Ectodermal cell (in vitro differentiated cells): ENCODE measurements at regions not wholly inside any gene's neighbourhood (a gene's known extent, or its start where the extent isn't known, plus 50 kb on each side); places are given as distances from the start of the nearest gene placed in this dataset.

Experiments
- H3K27ac ChIP-seq: 2 replicates; pipeline ENCODE4 v1.7.0; 2013; ENCODE audit warnings: mild to moderate bottlenecking, low read depth, low read length; ENCODE audit not compliant: insufficient read depth, poor library complexity, severe bottlenecking
- H3K27me3 ChIP-seq: 2 replicates; pipeline ENCODE4 v1.7.0; 2013; ENCODE audit warnings: mild to moderate bottlenecking, low read length; ENCODE audit not compliant: insufficient read depth, control insufficient read depth, poor library complexity, severe bottlenecking
- H3K36me3 ChIP-seq: one replicate; pipeline ENCODE4 v1.7.0; 2013; ENCODE audit warnings: low read length; ENCODE audit not compliant: control insufficient read depth, insufficient read depth
- H3K4me1 ChIP-seq: one replicate; pipeline ENCODE4 v1.7.0; 2013; ENCODE audit warnings: low read length; ENCODE audit not compliant: control insufficient read depth, insufficient read depth
- H3K4me3 ChIP-seq: 2 replicates; pipeline ENCODE4 v1.7.0; 2013; ENCODE audit warnings: low read depth, low read length, control low read depth; ENCODE audit not compliant: insufficient read depth
- H3K9me3 ChIP-seq: 2 replicates; pipeline ENCODE4 v1.7.0; 2013; ENCODE audit warnings: mild to moderate bottlenecking, low read length, moderate library complexity; ENCODE audit not compliant: control insufficient read depth
- WGBS, 2 experiments: methylation state at CpG; one replicate each; pipeline ENCODE4 v1.1.7; 2013; ENCODE audit warnings: missing lambda C conversion rate in 2 of 2; 5-methylcytosine and 5-hydroxymethylcytosine counted together

DNA sequence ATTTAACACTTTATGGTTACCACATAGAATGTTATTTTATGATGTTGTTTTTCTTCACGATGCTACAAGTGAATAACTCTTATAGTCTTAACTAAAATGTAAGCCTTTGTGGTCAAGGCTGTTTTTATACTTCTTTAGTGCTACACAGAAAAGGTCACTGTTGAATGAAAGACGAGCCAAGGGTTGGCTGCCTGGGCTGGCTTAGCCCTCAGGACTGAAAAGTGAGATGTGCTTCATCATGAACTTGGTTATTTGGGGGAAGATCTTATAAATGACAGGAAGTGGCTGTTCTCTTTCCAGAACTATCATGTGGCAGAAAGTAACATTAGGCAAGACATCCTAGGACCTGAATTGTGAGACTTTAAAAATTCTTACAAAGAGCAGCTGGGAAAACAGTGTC, 404.0 kb downstream of the BTBD3 start:
- no peak overlapping the region for H3K4me3 ChIP-seq
- H3K27ac ChIP-seq = no peak overlapping the region
- H3K9me3 ChIP-seq = no peaks in the 10 kb centered on the region
- 92 to 99% methylated on average over 1 to 2 of the region's 2 CpGs for WGBS, 2 experiments
- H3K36me3 ChIP-seq = no peaks in the 10 kb centered on the region
- H3K4me1 ChIP-seq = no peaks in the 10 kb centered on the region
- no peaks in the 10 kb centered on the region for H3K27me3 ChIP-seq

DNA sequence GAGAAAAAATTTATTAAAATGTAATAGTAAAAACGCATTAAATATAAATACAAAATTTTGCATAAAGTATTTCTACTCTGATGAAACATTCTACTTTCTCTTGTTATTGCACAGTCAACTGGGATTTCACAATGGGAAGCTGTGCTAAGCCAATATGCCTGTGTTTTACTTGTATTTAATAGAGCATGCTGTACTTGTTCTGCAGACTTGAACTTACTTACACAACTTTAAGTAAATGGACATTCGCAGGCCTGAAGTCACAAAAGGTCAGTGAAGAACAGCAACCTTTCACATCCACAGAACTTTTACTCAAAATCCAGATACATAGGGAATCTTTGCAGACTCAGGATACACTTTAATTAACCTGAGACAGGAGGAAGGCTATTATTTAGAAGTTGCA, 409.5 kb downstream of the BTBD3 start:
- Histone ChIP-seq H3K9me3 (no peaks in the 10 kb centered on the region), H3K4me1 (no peaks in the 10 kb centered on the region), H3K4me3 (no peak overlapping the region), H3K27ac (no peak overlapping the region), H3K36me3 (no peaks in the 10 kb centered on the region), H3K27me3 (no peaks in the 10 kb centered on the region)
- WGBS, 2 experiments = 95 to 100% methylated on average over 1 of the region's 2 CpGs

- WGBS, 2 experiments = 95 to 100% methylated on average over 1 of the region's 1 CpG
- H3K27ac ChIP-seq = no peak overlapping the region
- H3K27me3 ChIP-seq = no peaks in the 10 kb centered on the region
- no peaks in the 10 kb centered on the region for H3K4me1 ChIP-seq
- no peaks in the 10 kb centered on the region for H3K9me3 ChIP-seq
- H3K4me3 ChIP-seq = no peak overlapping the region
- H3K36me3 ChIP-seq = no peaks in the 10 kb centered on the region
These were observed 413.5 kb downstream of the BTBD3 start for GRCh38 chr20:12331236-12331635.

- 100% methylated on average over 1 to 2 of the region's 3 CpGs for WGBS, 2 experiments
- Histone ChIP-seq H3K4me3 (no peak overlapping the region), H3K36me3 (no peaks in the 10 kb centered on the region), H3K9me3 (no peaks in the 10 kb centered on the region), H3K27me3 (no peaks in the 10 kb centered on the region), H3K4me1 (no peaks in the 10 kb centered on the region), H3K27ac (no peak overlapping the region)
These were observed 419.9 kb downstream of the BTBD3 start for GRCh38 chr20:12337601-12338000.

DNA sequence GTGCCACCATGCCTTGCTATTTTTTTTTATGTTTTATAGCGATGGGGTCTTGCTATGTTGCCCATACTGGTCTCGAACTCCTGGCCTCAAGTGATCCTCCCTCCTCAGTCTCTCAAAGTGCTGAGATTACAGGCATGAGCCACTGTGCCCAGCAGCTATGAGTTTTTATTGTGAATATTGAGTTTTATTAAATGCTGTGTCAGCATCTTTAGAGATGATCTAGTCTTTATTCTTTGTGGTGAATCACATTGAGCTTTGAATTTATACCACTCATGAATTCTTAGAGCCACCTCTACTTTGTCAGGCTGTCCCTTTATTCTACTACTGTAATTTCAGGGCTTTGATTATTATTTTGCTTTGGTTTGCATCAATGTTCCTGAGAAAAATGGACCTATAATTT, 428.3 kb downstream of the BTBD3 start:
- H3K4me3 ChIP-seq = no peak overlapping the region
- H3K27ac ChIP-seq = no peak overlapping the region
- H3K9me3 ChIP-seq = no peaks in the 10 kb centered on the region
- no peaks in the 10 kb centered on the region for H3K36me3 ChIP-seq
- no peaks in the 10 kb centered on the region for H3K27me3 ChIP-seq
- 96 to 97% methylated on average over 2 of the region's 2 CpGs for WGBS, 2 experiments
- H3K4me1 ChIP-seq = no peaks in the 10 kb centered on the region

DNA sequence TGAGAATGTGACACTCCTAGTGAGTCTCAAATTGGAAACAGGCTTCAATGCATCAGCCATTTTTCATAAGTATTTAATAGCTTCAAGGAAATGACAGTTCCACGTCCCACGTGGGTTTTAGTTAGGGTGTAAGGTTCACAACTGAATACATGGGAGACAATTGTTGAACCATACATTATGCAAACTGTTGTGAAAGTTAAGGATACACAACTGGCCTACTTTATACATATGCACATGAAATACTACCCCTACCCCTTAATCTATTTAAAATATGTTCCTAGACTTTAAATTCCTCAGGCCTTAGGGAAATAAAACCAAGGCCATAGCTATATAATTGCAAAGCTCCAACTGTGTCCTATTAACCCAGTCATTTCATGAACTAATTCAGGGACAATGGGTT, 436.1 kb downstream of the BTBD3 start:
- Histone ChIP-seq H3K36me3 (no peaks in the 10 kb centered on the region), H3K27me3 (no peaks in the 10 kb centered on the region), H3K4me3 (no peak overlapping the region), H3K27ac (no peak overlapping the region), H3K4me1 (no peaks in the 10 kb centered on the region), H3K9me3 (no peaks in the 10 kb centered on the region)
- 64 to 88% methylated on average over 2 of the region's 2 CpGs for WGBS, 2 experiments

DNA sequence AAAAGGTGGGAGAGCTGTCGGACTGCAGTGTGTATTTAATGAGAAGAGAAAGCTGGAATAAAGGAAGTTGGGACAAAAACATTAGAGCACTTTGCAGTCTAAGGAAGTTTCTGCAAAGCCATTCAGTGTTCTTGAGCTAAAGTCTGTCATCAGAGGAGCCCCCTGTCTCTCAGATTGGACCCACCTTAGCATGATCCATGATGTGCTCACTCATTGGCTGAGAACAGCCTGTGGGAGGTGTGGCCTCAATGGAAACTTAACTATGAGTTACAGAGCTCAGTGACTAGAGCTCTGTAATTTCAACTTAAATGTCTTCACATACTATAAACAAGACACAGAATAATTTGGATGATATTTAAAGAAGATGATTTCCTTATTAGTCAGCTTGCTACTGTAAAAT, 437.0 kb downstream of the BTBD3 start:
- no peak overlapping the region for H3K27ac ChIP-seq
- 88 to 98% methylated on average over 1 of the region's 1 CpG for WGBS, 2 experiments
- H3K36me3 ChIP-seq = no peaks in the 10 kb centered on the region
- no peaks in the 10 kb centered on the region for H3K9me3 ChIP-seq
- no peak overlapping the region for H3K4me3 ChIP-seq
- H3K4me1 ChIP-seq = no peaks in the 10 kb centered on the region
- H3K27me3 ChIP-seq = no peaks in the 10 kb centered on the region

DNA sequence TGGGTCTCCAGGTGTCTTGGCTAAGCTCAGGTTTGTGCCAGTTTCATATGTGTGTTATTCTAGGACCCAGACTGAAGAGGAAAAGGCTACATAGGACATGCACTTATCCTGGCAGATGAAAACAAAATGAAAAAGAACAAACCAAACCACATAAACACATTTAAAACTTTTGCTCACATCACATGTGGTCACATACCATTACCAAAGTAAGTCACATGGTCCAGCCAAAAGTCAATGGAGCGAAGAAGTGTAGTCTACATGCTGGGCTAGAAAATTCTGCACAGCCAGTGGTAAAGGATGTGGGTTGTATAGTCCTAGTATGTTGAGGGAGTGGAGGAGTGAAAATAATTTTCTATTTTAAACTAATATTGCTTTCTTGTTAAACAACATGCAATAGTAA, 437.5 kb downstream of the BTBD3 start:
- Histone ChIP-seq H3K36me3 (no peaks in the 10 kb centered on the region), H3K4me1 (no peaks in the 10 kb centered on the region), H3K9me3 (no peaks in the 10 kb centered on the region), H3K27me3 (no peaks in the 10 kb centered on the region), H3K27ac (no peak overlapping the region), H3K4me3 (no peak overlapping the region)
- WGBS, 2 experiments = 100% methylated on average over 1 of the region's 1 CpG

DNA sequence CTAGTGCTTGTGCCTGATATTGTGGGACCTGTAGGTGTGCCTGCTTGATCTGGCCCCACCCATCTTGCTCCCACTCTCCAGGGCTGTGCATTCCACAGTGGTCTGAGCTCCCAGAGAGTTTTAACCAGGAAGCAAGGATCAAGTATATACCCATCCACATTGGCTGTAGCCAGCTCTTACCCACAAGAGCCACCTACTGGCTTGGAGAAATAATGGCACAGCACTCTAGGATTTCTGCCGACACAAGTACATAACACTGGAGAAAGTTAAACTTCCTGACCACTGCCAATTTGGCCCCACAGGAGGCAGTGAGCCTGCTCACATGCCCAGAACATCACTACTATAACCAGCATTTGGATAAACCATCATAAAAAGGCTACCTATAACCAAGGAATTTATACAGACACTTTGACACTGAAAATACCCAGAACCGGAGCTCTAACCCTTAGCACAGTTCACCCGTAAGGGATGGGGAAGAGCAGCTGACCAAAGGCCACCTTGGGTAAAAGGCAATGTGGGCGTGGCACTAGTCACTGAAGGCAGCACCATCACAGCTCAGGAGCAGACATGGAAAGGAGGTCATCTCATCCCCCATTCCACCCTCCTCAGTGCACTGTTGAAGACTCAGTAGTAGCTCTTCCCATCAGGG, 440.4 kb downstream of the BTBD3 start:
- WGBS, 2 experiments = 82 to 86% methylated on average over 4 of the region's 4 CpGs
- H3K27ac ChIP-seq = no peak overlapping the region
- H3K4me1 ChIP-seq = no peaks in the 10 kb centered on the region
- no peak overlapping the region for H3K4me3 ChIP-seq
- no peaks in the 10 kb centered on the region for H3K27me3 ChIP-seq
- H3K36me3 ChIP-seq = no peaks in the 10 kb centered on the region
- no peaks in the 10 kb centered on the region for H3K9me3 ChIP-seq

- 82 to 92% methylated on average over 2 of the region's 2 CpGs for WGBS, 2 experiments
- no peak overlapping the region for H3K4me3 ChIP-seq
- H3K27ac ChIP-seq = no peak overlapping the region
These were observed 440.9 kb downstream of the BTBD3 start for GRCh38 chr20:12358655-12359009.

GRCh38 chr20:12371990-12372389, 454.3 kb downstream of the BTBD3 start:
- no peaks in the 10 kb centered on the region for H3K9me3 ChIP-seq
- H3K27ac ChIP-seq = no peak overlapping the region
- H3K4me1 ChIP-seq = no peaks in the 10 kb centered on the region
- H3K4me3 ChIP-seq = no peak overlapping the region
- no peaks in the 10 kb centered on the region for H3K36me3 ChIP-seq
- no peaks in the 10 kb centered on the region for H3K27me3 ChIP-seq
- WGBS, 2 experiments = 60 to 81% methylated on average over 1 of the region's 1 CpG

More at GRCh38 chr20:12358655-12359009, 440.9 kb downstream of the BTBD3 start:
- H3K9me3 ChIP-seq = no peaks in the 10 kb centered on the region
- no peaks in the 10 kb centered on the region for H3K27me3 ChIP-seq
- no peaks in the 10 kb centered on the region for H3K4me1 ChIP-seq
- no peaks in the 10 kb centered on the region for H3K36me3 ChIP-seq
